Erythroblast (primary cell): ENCODE measurements at regions not wholly inside any gene's neighbourhood (a gene's known extent, or its start where the extent isn't known, plus 50 kb on each side); places are given as distances from the start of the nearest gene placed in this dataset.
"Not testable (repeated sequence)": the region's sequence is repeated elsewhere in the genome, so short reads cannot be mapped to it uniquely, and the experiment has no call there.

Source experiments
- DNase-seq, 2 experiments: peaks; one replicate each; lab custom pipeline; 2025; lab: John Stamatoyannopoulos, UW
- GATA1 ChIP-seq: IDR thresholded peaks from 2 replicates; pipeline ENCODE4 v1.6.1; 2011; ENCODE audit warnings: low read depth, mild to moderate bottlenecking, control low read depth, low read length, moderate library complexity
- POLR2A ChIP-seq: IDR thresholded peaks from 2 replicates; pipeline ENCODE4 v1.6.1; 2011; ENCODE audit warnings: mild to moderate bottlenecking, low read length

DNA sequence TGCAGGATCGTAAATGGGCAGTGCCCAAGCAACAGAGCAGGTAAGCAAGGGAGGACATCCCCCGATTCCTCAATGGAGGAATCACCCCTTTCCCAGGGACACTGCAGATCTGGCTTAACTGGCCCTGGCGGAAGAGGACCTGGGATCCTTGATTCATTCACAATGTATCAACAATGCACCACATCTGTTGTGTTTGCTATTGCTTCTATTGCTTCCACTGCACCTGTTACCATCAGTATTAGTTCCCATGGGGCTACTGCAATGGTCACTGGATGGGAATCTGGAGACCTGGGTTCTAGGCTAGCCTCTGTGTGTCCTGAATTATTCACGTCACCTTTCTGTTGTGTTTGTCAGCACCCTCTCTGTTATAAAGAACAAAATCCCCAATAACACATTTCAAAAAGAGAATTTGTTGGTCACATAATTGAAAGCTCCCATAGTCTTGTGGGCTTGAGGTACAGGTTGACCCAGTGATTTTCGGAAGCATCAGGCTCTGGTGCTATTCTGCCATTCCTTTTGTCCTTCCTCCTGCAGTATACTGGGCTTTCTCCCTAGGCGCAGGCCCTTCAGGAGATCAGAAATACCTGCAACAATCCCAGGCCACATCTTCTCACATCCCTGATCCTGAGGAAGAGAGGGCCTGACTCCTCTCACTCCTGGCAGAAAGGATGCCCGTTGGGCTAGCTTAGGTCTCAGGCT is 193.5 kb upstream of the GLI2 start:
- DNase-seq = no peak
- TF ChIP-seq GATA1 (no peak), POLR2A (no peak)

DNA sequence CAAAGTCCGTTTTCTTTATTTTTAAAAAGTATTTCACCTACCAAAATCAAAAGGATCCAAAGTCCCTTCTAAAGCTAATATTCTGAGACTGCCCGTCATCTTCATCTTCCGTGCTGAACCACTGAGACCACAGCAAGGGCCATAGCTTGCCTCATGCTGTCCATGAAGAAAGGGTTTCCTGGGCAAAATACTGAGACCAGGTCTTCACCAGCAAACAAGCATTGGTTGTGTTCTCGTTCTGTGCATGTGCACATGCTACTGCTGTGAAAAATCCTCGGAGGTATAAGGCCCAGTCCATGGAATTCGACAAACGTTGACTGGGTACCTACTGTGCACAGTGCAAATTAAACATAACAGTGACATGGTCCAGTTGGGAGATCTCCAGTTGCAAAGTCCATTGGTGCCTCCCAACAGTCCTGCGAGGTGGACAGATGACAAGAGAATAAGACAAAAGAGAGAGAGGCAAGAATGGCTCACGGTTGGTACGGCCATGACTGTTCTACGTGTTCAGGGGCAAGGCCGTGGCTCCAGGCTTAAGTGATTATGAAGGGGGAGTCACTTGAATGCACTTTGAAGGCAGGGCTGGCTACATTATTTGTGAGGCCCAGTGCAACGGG is 192.6 kb upstream of the GLI2 start:
- no peak for DNase-seq
- no peak for TF ChIP-seq POLR2A
- TF ChIP-seq GATA1 = no peak

DNA sequence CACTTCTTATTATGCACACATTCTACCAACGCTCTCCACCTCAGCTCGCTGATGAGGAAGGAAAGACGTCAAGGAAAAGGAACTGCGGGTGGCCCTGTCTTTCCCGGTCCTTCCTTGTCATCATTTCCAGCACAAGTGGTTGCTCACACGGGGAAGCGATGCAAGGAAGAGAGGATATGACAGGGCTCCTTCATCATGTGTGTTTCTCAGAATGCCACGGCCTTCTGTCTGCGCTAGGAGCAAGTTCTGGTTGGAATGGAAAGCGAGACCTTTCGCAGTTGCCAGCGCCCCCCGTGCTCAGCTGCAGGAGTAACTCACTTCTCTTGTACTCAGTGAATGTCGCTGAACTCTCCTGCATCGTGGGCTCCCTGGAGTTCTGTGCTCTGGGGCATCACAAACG is 191.8 kb upstream of the GLI2 start:
- no peak for DNase-seq
- TF ChIP-seq GATA1 (no peak), POLR2A (no peak)

DNA sequence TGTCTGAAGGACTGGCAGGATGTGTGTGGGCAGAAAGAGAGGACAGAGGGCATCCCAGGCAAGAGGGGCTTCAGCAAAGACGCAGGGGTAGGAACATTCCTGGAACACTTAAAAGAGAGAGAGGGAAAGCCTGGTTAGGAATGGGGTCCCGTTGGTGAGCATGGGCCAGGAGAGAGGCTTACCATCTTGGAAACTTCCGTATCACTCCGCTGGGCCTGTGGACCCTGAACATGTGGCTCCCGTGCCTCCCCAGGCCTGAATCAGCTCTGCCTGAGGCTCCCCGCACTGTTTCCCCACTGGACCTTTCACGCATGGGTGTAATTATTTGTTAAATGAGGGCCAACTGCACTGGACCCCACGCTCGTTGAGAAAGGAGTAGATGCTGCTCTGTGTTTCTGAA is 191.1 kb upstream of the GLI2 start:
- no peak for DNase-seq
- no peak for TF ChIP-seq GATA1
- no peak for TF ChIP-seq POLR2A

DNA sequence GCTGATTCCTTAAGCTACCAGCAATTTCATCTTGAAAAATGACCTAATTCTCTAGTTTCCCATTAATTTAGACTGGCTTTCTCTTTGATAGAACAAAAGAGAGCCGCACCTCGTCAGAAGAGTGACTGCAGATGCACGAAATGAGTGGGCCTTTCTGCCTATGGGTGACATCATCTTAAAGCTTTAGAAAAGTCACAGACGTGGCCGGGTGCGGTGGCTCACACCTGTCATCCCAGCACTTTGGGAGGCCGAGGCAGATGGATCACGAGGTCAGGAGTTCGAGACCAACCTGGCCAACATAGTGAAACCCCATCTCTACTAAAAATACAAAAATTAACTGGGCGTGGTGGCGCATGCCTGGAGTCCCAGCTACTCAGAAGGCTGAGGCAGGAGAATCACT is 190.7 kb upstream of the GLI2 start:
- DNase-seq = not testable (repeated sequence)

DNA sequence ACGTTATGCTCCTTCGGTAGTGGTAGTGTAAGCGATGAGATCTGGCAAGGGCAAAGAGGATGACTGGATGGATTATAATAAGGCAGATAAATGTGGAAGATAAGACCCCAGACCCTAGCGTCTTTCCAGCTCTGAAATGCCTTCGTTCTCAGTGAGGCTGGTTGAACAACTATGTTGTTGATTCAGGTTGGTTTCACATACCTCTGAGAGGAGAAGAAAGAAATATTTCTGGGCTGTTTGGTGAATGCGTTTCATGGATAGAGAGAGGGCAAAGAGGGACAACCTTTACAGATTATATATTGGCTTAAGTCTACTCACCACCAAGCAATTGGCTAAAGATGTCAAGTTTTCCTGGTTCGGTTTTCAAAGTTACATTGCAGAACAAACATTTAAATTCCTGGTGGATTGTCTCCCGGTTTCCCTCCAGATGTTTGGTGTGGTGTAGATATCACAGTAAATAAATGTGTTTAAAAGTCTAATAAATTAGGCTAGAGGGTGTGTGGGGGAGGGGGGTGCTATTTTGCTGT is 190.1 kb upstream of the GLI2 start:
- TF ChIP-seq POLR2A = no peak
- TF ChIP-seq GATA1 = no peak
- DNase-seq = no peak

DNA sequence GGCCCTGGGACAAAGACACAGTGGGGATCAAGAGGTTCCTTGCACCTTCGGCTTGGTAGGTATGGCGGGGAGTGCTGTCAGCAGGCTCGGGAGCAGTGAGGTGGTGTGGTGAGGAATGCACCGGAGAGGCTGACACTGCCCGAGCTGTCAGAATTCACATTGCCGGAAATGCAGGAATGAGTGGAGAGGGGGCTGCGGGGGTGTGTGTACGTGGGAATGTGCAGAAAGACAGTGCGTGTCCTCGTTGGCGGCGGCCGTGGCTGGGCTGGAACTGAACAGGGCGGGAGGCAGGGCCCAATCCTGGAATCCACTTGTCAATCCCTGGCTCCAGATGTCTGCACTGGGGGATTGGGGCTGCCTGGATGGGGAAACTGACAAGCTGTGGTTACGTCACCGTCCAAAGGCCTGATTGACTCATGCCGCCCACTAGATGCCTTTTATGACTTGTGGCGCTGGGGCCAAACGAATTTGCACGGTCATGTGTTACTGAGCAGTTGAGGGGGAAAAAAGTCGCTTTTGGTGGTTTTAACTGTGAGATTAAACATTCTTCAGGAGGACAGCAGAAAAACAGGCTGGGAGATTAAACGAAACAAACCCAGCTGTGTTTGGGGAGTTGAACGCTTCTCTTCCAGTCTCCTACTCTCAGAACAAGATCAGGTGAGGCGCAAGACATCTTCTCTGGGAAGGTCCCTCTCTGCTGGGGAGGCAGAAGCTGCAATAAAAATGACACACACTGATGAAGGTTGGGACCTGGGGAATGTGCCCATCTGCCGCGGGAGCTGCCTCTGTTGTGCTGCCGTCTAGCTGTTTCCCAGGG is 189.4 kb upstream of the GLI2 start:
- DNase-seq = no peak
- TF ChIP-seq GATA1 = no peak
- no peak for TF ChIP-seq POLR2A

DNA sequence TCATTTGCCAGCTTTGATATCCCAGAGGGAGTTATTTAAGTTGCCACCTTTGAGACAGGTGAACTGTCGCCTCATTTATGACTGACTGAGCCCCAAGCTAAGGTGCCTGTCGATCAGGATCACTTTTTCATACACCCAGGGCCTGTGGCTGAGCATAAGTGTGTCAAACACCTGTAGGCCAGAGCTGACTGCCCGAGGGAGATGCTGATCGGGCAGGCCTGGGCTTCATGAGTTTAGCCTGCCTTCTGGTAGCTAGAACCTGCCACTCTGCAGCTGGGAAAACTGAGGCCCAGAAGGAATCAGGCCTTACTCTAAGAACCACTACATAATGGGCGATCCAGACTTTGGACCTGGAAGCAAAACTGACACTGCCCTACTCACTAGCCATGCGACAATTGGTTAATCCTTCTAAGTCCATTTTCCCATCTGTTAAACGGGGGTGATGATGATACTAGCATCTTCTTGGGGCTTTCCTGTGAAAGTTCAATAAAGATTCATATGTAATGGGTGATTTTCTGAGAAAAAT is 188.7 kb upstream of the GLI2 start:
- no peak for DNase-seq
- TF ChIP-seq GATA1 (no peak), POLR2A (no peak)

DNA sequence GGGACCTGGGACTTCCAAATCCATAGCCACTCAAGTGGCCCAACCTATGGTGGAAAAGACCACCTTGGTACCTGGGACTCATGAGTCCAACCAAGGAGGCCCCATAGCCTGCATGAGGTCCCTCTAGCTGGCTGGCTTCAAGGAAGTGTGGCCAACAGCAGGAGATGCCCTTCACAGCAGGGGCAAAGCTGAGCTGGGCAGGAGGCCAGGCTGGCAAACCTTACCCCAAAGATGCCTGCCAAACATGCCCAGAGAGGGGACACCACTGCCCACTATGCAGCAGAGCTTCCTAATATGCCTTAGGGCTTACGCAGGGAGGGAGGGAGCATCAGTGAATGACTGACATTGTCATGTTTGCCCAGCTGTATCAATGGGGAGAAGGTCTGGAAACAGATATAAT is 188.0 kb upstream of the GLI2 start:
- TF ChIP-seq POLR2A = no peak
- no peak for TF ChIP-seq GATA1
- DNase-seq = no peak

DNA sequence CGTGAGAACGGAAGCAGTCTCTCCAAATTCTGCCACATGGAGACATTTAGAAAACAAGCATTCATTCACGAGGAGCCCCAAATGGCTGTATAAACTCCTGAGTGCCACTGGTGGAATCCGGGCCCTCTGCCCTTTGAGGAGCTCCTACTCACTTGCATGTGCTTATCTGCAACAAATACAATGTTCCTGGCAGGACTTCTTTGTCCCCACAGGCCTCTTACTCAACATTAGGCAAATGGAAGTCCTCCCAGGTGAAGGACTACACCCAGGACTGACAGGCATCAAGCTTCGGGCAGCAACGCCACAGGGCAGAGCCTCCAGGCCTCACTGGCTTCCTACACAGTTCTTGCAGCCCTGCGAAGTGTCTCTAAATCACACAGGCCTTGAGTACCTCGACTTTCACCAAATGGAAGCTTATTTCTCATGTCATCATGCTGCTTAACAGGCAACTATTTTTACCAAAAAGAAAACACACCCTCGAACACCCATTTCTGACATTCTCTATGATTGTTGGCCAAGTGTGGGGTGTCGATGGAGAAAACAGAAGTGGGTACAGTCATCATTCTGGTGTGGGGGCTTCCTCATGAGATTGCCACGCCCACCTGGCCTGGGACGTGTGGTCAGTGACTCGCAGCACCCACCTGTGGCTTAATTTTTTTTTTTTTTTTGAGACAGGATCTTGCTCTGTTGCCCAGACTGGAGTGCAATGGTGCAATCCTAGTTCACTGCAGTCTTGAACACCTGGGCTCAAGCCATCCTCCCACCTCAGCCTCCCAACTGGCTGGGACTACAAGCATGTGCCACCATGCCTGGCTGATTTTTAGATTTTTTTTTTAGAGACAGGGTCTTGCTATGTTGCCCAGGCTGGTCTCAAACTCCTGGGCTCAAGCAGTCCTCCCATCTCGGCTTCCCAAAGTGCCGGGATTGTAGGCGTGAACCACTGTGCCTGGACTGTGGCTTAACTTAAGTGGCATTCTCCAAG is 186.8 kb upstream of the GLI2 start:
- TF ChIP-seq GATA1 = no peak
- TF ChIP-seq POLR2A = no peak
- no peak for DNase-seq

DNA sequence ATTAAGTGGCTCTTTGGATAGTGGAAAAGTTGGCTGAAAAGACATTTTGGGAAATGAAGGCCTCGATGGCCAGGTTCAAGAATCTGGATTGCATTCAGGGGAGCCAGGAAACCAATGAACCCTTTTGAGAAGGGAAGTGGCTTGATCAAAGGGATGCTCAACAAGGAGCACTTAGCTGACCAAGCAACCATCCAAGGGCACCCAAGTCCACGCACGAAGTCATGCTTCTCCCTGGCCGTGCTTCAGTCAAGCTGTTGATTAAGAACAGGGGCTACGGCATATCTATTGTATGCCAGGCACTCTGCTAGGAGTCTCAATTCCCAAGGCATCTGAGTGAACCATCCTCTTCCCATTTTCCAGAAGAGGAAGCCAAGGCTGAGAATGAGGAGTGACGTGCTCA is 185.8 kb upstream of the GLI2 start:
- no peak for TF ChIP-seq GATA1
- no peak for TF ChIP-seq POLR2A
- DNase-seq = no peak

DNA sequence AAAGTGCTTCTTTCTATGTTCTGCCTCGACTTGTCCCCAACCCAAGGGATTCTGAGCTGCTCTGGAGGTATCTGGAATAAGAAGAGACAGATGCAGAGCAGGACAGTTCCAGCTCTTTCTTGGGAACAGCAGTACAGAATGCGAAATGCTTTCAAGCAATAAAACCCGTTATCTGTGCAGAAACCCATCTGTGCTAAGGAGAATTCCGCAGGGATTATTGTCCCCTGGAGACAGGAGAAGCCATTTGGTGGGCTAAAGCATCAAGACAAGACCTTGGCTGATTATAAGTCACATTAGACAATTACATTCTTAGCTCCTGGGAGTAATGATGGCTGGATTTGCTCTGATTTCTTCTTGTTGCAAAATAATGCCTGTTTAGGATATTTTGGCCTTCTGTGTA is 185.4 kb upstream of the GLI2 start:
- no peak for DNase-seq
- no peak for TF ChIP-seq GATA1
- TF ChIP-seq POLR2A = no peak
